Stomach (tissue), 8 donors: ENCODE measurements at regions not wholly inside any gene's neighbourhood (a gene's known extent, or its start where the extent isn't known, plus 50 kb on each side); places are given as distances from the start of the nearest gene placed in this dataset.

Experiments
- DNase-seq, 2 donors: peaks; one replicate each; pipeline versions ENCODE4 v3.0.0 to v3.0.0-alpha.2; 2013 to 2019
- H3K27ac ChIP-seq, 5 donors: fragments of 200-600 bp in 4 of 5; sonication (generic) in 4 of 5; one replicate each; pipeline ENCODE4 v1.5.1; 2013 to 2019; ENCODE audit warnings: mild to moderate bottlenecking in 1 of 5, moderate library complexity in 1 of 5
- H3K27me3 ChIP-seq, 3 donors: fragments of 200-600 bp; sonication (generic); one replicate each; pipeline ENCODE4 v1.5.1; 2017 to 2019; ENCODE audit warnings: mixed run types in 1 of 3
- H3K36me3 ChIP-seq, 4 donors: fragments of 200-600 bp; sonication (generic); 1 replicate in 3 of 4; 2 replicates in 1 of 4; pipeline ENCODE4 v1.5.1; 2016 to 2019
- H3K4me1 ChIP-seq, 4 donors: fragments of 200-600 bp; sonication (generic); one replicate each; pipeline ENCODE4 v1.5.1; 2016 to 2019
- H3K4me3 ChIP-seq, 4 donors: fragments of 200-600 bp; sonication (generic) in 3 of 4; one replicate each; pipeline ENCODE4 v1.5.1; 2016 to 2019; ENCODE audit warnings: mild to moderate bottlenecking in 1 of 4
- H3K9me3 ChIP-seq, 4 donors: fragments of 200-600 bp; sonication (generic); one replicate each; pipeline ENCODE4 v1.5.1; 2016 to 2019
- CTCF ChIP-seq, 7 experiments: fragments of 450-650 bp in 4 of 7; fragments of 200-600 bp in 3 of 7; sonication (generic) in 3 of 7; IDR thresholded peaks; one replicate each; pipeline ENCODE4 v1.5.1; 2016 to 2019; ENCODE audit warnings: antibody characterized with exemption in 7 of 7, control low read depth in 2 of 7, mild to moderate bottlenecking in 1 of 7
- EP300 ChIP-seq: sonication (generic); formaldehyde crosslinking; IDR thresholded peaks from one replicate; pipeline ENCODE4 v1.6.1; 2017; ENCODE audit warnings: antibody characterized with exemption
- POLR2A ChIP-seq, 4 donors: fragments of 450-650 bp; IDR thresholded peaks; one replicate each; pipeline ENCODE4 v1.6.1; 2016; ENCODE audit warnings: antibody characterized with exemption in 4 of 4, control low read depth in 2 of 4, mild to moderate bottlenecking in 1 of 4, moderate library complexity in 1 of 4
- POLR2AphosphoS5 ChIP-seq, 3 donors: sonication (generic); formaldehyde crosslinking; IDR thresholded peaks; one replicate each; pipeline ENCODE4 v1.6.1; 2016; ENCODE audit warnings: antibody characterized with exemption in 3 of 3
- WGBS, 5 donors: extraction: QIAGEN DNeasy Blood & Tissue Kit in 3 of 5; methylation state at CpG; one replicate each; pipeline versions ENCODE4 v1.1.5 to v1.1.7; 2013 to 2018; 5-methylcytosine and 5-hydroxymethylcytosine counted together
- intact Hi-C: fragments of 100-400 bp; cut with DNase I; formaldehyde crosslinking; loops from one replicate; pipeline ENCODE4 v1.15.1; 2023; ENCODE audit warnings: low total_unique reads
- donor health status: healthy with polysubstance abuse.
- donor health status: Bipolar disorder and iron deficiency.
- donor health status: healthy.

- peaks cover 5 to 13% (median 11%) of the 10 kb centered on the region in 4 donors for H3K9me3 ChIP-seq
- H3K4me3 ChIP-seq, result no peak overlapping the region
- no peak overlapping the region for H3K27ac ChIP-seq
- H3K36me3 ChIP-seq, result no peaks in the 10 kb centered on the region
- DNase-seq, result no peak
- H3K4me1 ChIP-seq, result no peaks in the 10 kb centered on the region
- H3K27me3 ChIP-seq, result peaks cover 0 to 18% (median 5%) of the 10 kb centered on the region in 3 donors
- WGBS, 5 donors, result 52 to 69% (median 64%) methylated on average over 4 of the region's 4 CpGs
- intact Hi-C loops, result no loop called here
- TF ChIP-seq EP300, result no peak
- TF ChIP-seq CTCF (IDR thresholded peaks at IDR 0.05), result no peak
- no peak for TF ChIP-seq POLR2AphosphoS5 (IDR thresholded peaks at IDR 0.05)
- TF ChIP-seq POLR2A (IDR thresholded peaks at IDR 0.05), result no peak
Observed at GRCh38 chr1:29772584-29773100, 536.3 kb downstream of the PTPRU start.

DNA sequence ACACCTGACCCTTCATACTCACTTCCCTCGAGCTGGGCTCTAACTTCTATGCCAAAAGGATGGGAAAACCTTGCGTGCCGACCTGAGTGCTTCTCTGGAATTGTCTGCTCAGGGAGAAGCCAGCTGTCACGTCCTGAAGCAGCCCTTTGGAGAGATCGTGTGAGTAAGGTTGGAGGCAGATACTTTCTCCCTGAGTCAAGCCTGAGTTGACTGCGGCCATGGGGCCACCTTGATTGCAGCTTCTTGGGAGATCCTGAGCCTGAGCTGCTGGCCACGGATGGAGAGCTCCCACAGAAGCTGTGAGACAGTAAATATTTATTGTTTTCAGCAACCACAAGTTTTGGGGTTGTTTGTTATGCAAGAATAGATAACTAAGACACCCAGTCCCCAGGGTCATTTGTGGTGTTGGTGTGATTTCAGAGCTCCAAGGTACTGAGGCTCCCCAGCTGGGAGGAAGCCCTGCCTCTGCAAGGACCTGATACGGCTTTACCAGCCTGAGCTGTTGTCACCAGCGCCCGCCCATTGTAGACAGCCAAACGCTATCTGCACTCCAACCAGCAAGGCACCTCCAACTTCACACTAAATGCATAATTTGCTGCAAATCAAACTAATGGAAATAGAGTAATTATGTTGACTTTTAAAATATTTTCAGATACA is 531.6 kb downstream of the PTPRU start:
- Histone ChIP-seq H3K4me1 (no peaks in the 10 kb centered on the region), H3K27me3 (peaks cover 0 to 26% (median 17%) of the 10 kb centered on the region in 3 donors), H3K27ac (no peak overlapping the region), H3K36me3 (no peaks in the 10 kb centered on the region), H3K9me3 (no peaks in the 10 kb centered on the region), H3K4me3 (no peak overlapping the region)
- WGBS, 5 donors, result 43 to 62% (median 51%) methylated on average over 11 of the region's 11 CpGs
- no peak for DNase-seq
- TF ChIP-seq CTCF (IDR thresholded peaks at IDR 0.05) (no peak), EP300 (no peak), POLR2A (IDR thresholded peaks at IDR 0.05) (no peak), POLR2AphosphoS5 (IDR thresholded peaks at IDR 0.05) (no peak)
- intact Hi-C loops, result no loop called here

DNA sequence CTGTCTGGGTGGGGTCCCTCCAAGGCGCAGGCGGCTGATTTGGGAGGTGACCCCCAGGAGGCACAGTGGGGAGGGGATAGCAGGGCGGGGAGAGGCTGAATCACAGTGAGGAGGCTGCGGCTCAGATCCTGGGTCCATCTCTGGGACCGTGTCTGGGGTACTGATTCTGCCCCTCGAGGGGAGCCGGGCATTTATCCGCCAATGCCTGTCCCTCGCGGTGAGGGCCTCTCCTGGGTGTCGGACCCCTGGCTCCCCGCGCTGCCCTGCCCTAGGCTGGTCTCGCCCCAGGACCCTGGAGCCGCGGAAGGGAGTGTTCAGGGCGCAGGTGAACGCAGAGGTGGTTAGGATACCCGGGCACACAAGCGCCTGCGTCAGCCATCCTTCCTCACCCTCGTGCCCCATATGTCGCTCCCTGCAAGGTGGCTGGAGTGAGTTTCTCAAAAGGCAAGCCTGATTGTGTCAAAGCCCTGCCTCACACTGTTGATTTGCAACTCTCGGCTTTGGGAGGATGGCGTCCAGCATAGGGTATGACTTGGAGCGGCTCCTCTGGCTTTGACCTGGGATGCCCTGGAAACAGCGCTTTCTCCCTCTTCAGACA is 530.9 kb downstream of the PTPRU start:
- no peak for DNase-seq
- Histone ChIP-seq H3K4me3 (no peak overlapping the region), H3K27me3 (peaks cover 0 to 26% (median 24%) of the 10 kb centered on the region in 3 donors), H3K9me3 (no peaks in the 10 kb centered on the region), H3K4me1 (no peaks in the 10 kb centered on the region), H3K27ac (no peak overlapping the region), H3K36me3 (no peaks in the 10 kb centered on the region)
- intact Hi-C loops, result no loop called here
- WGBS, 5 donors, result 58 to 72% (median 66%) methylated on average over 23 to 27 of the region's 27 CpGs
- TF ChIP-seq POLR2A (IDR thresholded peaks at IDR 0.05) (no peak), CTCF (IDR thresholded peaks at IDR 0.05) (no peak), EP300 (no peak), POLR2AphosphoS5 (IDR thresholded peaks at IDR 0.05) (no peak)

DNA sequence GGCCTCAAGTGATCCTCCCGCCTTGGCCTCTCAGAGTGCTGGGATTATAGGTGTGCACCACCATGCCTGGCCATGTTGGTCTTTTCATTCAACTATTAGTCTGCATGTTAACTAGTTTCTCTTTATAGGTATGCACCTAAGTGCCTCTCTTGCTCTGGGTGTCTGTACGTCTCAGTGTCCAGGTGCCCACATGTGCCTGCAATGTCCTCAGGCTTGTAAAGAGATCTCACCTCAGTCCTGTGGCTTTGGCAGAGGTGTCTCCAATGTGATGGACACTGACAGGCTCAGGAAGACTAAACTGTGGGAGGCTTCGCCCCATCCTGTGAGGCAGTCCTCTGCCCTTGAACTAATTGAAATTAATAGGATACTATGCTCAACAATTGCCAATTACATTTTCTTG is 526.3 kb downstream of the PTPRU start:
- no peaks in the 10 kb centered on the region for H3K4me1 ChIP-seq
- 35 to 87% (median 72%) methylated on average over 3 of the region's 3 CpGs for WGBS, 5 donors
- no peaks in the 10 kb centered on the region for H3K9me3 ChIP-seq
- no peak overlapping the region for H3K4me3 ChIP-seq
- DNase-seq, result no peak
- no peaks in the 10 kb centered on the region for H3K36me3 ChIP-seq
- intact Hi-C loops, result no loop called here
- peaks cover 0 to 32% (median 19%) of the 10 kb centered on the region in 3 donors for H3K27me3 ChIP-seq
- TF ChIP-seq POLR2AphosphoS5 (IDR thresholded peaks at IDR 0.05) (no peak), EP300 (no peak), POLR2A (IDR thresholded peaks at IDR 0.05) (no peak), CTCF (IDR thresholded peaks at IDR 0.05) (no peak)
- H3K27ac ChIP-seq, result no peak overlapping the region
